Liver (tissue), 3 donors: ENCODE measurements at regions not wholly inside any gene's neighbourhood (a gene's known extent, or its start where the extent isn't known, plus 50 kb on each side); places are given as distances from the start of the nearest gene placed in this dataset.

ENCODE experiments used
- GABPA ChIP-seq, 2 donors: IDR thresholded peaks in 1 of 2; conservative IDR thresholded peaks in 1 of 2; 2 replicates each; pipeline ENCODE4 v1.6.1; 2016; ENCODE audit warnings: antibody characterized with exemption in 2 of 2, mild to moderate bottlenecking in 1 of 2, moderate library complexity in 1 of 2
- JUND ChIP-seq, 2 donors: IDR thresholded peaks; 2 replicates each; pipeline ENCODE4 v1.6.1; 2016; ENCODE audit warnings: antibody characterized with exemption in 2 of 2
- TAF1 ChIP-seq: conservative IDR thresholded peaks from 2 replicates; pipeline ENCODE4 v1.6.1; 2016; ENCODE audit warnings: antibody characterized with exemption, mild to moderate bottlenecking
- TF ChIP-seq, protein P1 (sequence below): fragments of 150-350 bp; IDR thresholded peaks from 2 replicates; pipeline ENCODE4 v1.5.1; 2017; ENCODE audit warnings: improper control_type of control experiment, low read depth, low read length; ENCODE audit not compliant: missing input control
- donor health status: healthy.
- donor health status: healthy.

DNA sequence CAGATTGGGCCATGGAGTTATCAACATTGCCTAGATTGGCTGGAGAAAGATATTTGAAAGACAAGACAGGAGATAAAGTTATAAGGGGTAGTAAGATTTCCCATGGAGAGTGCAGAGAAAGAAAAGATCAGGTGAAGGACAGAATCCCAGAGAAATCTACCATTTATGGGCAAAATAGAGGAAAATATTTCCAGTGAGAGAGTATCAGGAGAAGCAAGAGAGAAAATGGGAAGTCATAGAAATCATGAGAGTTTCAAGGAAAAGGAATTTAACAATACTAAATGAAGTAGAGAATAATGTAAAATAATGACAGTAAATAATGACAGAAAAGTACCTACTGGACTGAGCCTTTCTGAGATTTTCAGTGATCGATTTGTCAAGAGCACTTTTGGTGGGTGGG is 447.6 kb upstream of the CHST9 start:
- TF ChIP-seq, protein P1, sequence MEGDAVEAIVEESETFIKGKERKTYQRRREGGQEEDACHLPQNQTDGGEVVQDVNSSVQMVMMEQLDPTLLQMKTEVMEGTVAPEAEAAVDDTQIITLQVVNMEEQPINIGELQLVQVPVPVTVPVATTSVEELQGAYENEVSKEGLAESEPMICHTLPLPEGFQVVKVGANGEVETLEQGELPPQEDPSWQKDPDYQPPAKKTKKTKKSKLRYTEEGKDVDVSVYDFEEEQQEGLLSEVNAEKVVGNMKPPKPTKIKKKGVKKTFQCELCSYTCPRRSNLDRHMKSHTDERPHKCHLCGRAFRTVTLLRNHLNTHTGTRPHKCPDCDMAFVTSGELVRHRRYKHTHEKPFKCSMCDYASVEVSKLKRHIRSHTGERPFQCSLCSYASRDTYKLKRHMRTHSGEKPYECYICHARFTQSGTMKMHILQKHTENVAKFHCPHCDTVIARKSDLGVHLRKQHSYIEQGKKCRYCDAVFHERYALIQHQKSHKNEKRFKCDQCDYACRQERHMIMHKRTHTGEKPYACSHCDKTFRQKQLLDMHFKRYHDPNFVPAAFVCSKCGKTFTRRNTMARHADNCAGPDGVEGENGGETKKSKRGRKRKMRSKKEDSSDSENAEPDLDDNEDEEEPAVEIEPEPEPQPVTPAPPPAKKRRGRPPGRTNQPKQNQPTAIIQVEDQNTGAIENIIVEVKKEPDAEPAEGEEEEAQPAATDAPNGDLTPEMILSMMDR = no peak
- TF ChIP-seq TAF1 = no peak
- TF ChIP-seq GABPA (IDR thresholded peaks at IDR 0.05 in 1 of 2, conservative IDR thresholded peaks at IDR 0.05 in 1 of 2) = no peak
- TF ChIP-seq JUND (IDR thresholded peaks at IDR 0.05) = no peak
